OCI-LY7 (cell line): ENCODE measurements at regions not wholly inside any gene's neighbourhood (a gene's known extent, or its start where the extent isn't known, plus 50 kb on each side); places are given as distances from the start of the nearest gene placed in this dataset.

Experiments
- BruUV-seq: library from RNA; stranded (reverse); fragments of 400-500 nt; replicated peaks from 2 replicates; lab custom pipeline; 2021; lab: Mats Ljungman, UMichigan
- CTCF ChIA-PET: fragments of 300-600 bp; sonication (Branson Sonifier 250); formaldehyde crosslinking; loops from one replicate; lab custom pipeline; 2022; ENCODE audit warnings: antibody characterized with exemption; ENCODE audit not compliant: unreplicated experiment; lab: Charles Lee
- POLR2A ChIA-PET: fragments of 300-600 bp; sonication (Branson Sonifier 250); formaldehyde crosslinking; loops from one replicate; lab custom pipeline; 2022; ENCODE audit warnings: antibody characterized with exemption; lab: Charles Lee
- DNase-seq: peaks from one replicate; pipeline ENCODE4 v3.0.0-alpha.2; 2015; ENCODE audit warnings: low spot score
- H2AFZ ChIP-seq: fragments of 200-600 bp; sonication (generic), shearing (Covaris generic); 2 replicates; pipeline ENCODE4 v1.6.1; 2014; ENCODE audit warnings: mild to moderate bottlenecking, antibody characterized with exemption, low read length, moderate library complexity
- H3K27ac ChIP-seq: fragments of 200-600 bp; sonication (generic); 2 replicates; pipeline ENCODE4 v1.5.1; 2014; ENCODE audit warnings: mixed run types, low read depth, mild to moderate bottlenecking, moderate library complexity, low read length, inconsistent platforms; ENCODE audit not compliant: poor library complexity, severe bottlenecking
- H3K36me3 ChIP-seq: fragments of 200-600 bp; sonication (generic); 2 replicates; pipeline ENCODE4 v1.6.1; 2014; ENCODE audit warnings: mild to moderate bottlenecking, antibody characterized with exemption, low read length, moderate library complexity, mixed read lengths; ENCODE audit not compliant: insufficient read depth
- H3K4me1 ChIP-seq: fragments of 200-600 bp; sonication (generic); 2 replicates; pipeline ENCODE4 v1.5.1; 2014; ENCODE audit warnings: mild to moderate bottlenecking, low read length; ENCODE audit not compliant: insufficient read depth, poor library complexity, severe bottlenecking
- H3K4me2 ChIP-seq: fragments of 200-600 bp; sonication (generic); 2 replicates; pipeline ENCODE4 v1.6.1; 2014; ENCODE audit warnings: mild to moderate bottlenecking, low read length
- H3K4me3 ChIP-seq: fragments of 200-600 bp; sonication (generic); 2 replicates; pipeline ENCODE4 v1.5.1; 2014; ENCODE audit warnings: mild to moderate bottlenecking, low read depth, low read length; ENCODE audit not compliant: poor library complexity, severe bottlenecking
- H3K79me2 ChIP-seq: fragments of 200-600 bp; sonication (generic); 2 replicates; pipeline ENCODE4 v1.6.1; 2016; ENCODE audit warnings: low read depth, mild to moderate bottlenecking, low read length, moderate library complexity, mixed read lengths; ENCODE audit not compliant: insufficient read depth
- H3K9me2 ChIP-seq: fragments of 200-600 bp; sonication (generic); 2 replicates; pipeline ENCODE4 v1.6.1; 2016; ENCODE audit warnings: mild to moderate bottlenecking, low read length, mixed read lengths; ENCODE audit not compliant: insufficient read depth
- H3K9me3 ChIP-seq: fragments of 200-600 bp; sonication (generic); 2 replicates; pipeline ENCODE4 v1.6.1; 2014; ENCODE audit warnings: mild to moderate bottlenecking, mixed run types, low read length, mixed read lengths
- H4K20me1 ChIP-seq: fragments of 200-600 bp; sonication (generic); 2 replicates; pipeline ENCODE4 v1.6.1; 2014; ENCODE audit warnings: mild to moderate bottlenecking, antibody characterized with exemption, low read length, moderate library complexity, mixed read lengths; ENCODE audit not compliant: insufficient read depth
- EZH2phosphoT487 ChIP-seq: fragments of 200-600 bp; sonication (generic); IDR thresholded peaks from 2 replicates; pipeline ENCODE4 v1.6.1; 2018; ENCODE audit warnings: low read depth, borderline replicate concordance, mild to moderate bottlenecking, mixed run types, antibody characterized with exemption, low read length, moderate library complexity, mixed read lengths
- intact Hi-C: fragments of 100-400 bp; cut with micrococcal nuclease; formaldehyde crosslinking; loops from one replicate; pipeline ENCODE4 v1.10.0; 2022; ENCODE audit not compliant: unreplicated experiment
- TF ChIP-seq, protein P1 (sequence below): fragments of 200-600 bp; sonication (generic); conservative IDR thresholded peaks from 2 replicates; pipeline ENCODE4 v1.5.1; 2014; ENCODE audit warnings: mild to moderate bottlenecking, antibody characterized with exemption, low read length, moderate library complexity, mixed read lengths

DNA sequence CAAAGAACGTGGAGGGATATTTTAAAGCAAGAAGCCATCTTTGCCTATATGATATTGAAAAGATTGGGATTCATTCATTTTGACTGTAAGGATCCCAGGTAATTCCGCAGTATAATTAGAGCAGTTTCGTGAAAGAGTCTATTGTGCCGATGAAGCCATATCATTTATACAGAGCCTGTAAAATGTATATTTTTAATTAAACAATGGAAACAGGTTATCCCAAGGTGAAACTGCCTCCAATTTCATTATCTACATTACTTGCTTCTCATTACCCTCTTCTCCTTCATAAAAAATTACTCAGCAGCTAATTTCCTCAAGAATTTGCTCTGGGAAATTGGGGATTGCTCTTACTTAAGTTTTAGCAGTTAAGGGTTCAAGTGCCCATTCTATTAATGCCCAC lies 444.1 kb downstream of the SOCS6 start:
- H3K9me3 ChIP-seq = no peaks in the 10 kb centered on the region
- H3K27ac ChIP-seq = no peak overlapping the region
- H4K20me1 ChIP-seq = no peaks in the 10 kb centered on the region
- intact Hi-C loops = no loop called here
- no peak for DNase-seq
- H3K4me2 ChIP-seq = no peak overlapping the region
- no peaks in the 10 kb centered on the region for H3K4me1 ChIP-seq
- no peaks in the 10 kb centered on the region for H3K9me2 ChIP-seq
- TF ChIP-seq EZH2phosphoT487 = no peak
- TF ChIP-seq, protein P1, sequence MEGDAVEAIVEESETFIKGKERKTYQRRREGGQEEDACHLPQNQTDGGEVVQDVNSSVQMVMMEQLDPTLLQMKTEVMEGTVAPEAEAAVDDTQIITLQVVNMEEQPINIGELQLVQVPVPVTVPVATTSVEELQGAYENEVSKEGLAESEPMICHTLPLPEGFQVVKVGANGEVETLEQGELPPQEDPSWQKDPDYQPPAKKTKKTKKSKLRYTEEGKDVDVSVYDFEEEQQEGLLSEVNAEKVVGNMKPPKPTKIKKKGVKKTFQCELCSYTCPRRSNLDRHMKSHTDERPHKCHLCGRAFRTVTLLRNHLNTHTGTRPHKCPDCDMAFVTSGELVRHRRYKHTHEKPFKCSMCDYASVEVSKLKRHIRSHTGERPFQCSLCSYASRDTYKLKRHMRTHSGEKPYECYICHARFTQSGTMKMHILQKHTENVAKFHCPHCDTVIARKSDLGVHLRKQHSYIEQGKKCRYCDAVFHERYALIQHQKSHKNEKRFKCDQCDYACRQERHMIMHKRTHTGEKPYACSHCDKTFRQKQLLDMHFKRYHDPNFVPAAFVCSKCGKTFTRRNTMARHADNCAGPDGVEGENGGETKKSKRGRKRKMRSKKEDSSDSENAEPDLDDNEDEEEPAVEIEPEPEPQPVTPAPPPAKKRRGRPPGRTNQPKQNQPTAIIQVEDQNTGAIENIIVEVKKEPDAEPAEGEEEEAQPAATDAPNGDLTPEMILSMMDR = no peak
- CTCF ChIA-PET = no interaction called here
- no peak overlapping the region for H3K4me3 ChIP-seq
- no peak overlapping the region for H2AFZ ChIP-seq
- BruUV-seq = no TSS peak
- POLR2A ChIA-PET = no interaction called here
- H3K79me2 ChIP-seq = no peaks in the 10 kb centered on the region
- no peaks in the 10 kb centered on the region for H3K36me3 ChIP-seq

DNA sequence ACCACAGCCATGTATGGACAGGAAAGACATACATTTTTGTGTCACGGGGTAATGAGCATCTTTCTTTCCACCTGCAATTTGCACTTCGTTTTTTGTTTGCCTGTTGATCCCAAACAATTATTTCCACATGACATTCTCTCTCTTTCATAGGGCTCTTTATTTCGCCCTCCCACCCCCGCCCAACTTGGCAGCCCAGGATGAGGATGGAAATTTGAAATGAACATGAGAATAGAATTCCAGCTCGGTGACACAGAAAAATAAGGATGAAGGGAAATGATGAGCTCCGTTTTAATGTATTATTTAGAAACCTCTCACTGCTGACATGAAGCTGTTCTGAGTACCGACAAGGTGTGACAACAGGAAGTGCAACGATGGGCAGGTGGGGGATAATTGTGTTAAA lies 443.3 kb downstream of the SOCS6 start:
- no peak overlapping the region for H3K4me3 ChIP-seq
- TF ChIP-seq, protein P1 = no peak
- TF ChIP-seq EZH2phosphoT487 = no peak
- no peaks in the 10 kb centered on the region for H3K36me3 ChIP-seq
- H3K27ac ChIP-seq = no peak overlapping the region
- intact Hi-C loops = no loop called here
- H3K9me2 ChIP-seq = no peaks in the 10 kb centered on the region
- no peak for DNase-seq
- no peaks in the 10 kb centered on the region for H4K20me1 ChIP-seq
- H3K4me1 ChIP-seq = no peaks in the 10 kb centered on the region
- ChIA-PET CTCF (no interaction called here), POLR2A (interaction anchor here (0.7 kb wide), 1 partner anchor 175 kb away, joined by 3 read pairs; no protein-coding TSS in a partner anchor)
- no peak overlapping the region for H3K4me2 ChIP-seq
- no TSS peak for BruUV-seq
- no peaks in the 10 kb centered on the region for H3K79me2 ChIP-seq
- H2AFZ ChIP-seq = no peak overlapping the region
- H3K9me3 ChIP-seq = no peaks in the 10 kb centered on the region

DNA sequence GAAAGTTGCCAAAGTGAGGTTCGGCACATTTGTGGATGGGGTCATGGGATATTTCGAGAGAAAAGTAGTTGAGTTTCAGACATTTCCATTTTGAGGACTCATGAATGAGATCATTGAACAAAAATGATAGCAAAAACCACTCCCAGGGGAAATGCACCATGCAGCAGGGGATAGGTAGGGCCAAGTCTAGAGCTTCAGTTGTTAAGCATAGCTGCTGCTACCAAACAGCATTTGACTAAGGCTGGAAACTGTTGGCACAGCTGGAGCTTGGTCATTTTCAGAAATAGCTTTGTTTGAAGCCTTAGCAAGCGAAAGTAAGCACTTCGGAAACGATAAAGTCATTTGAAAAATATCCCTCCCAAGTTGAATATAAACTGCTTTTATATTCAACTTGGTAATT lies 431.8 kb downstream of the SOCS6 start:
- POLR2A ChIA-PET = interaction anchor here (0.6 to 0.7 kb wide), 2 partner anchors 30 to 69 kb away, joined by 4 read pairs; no protein-coding TSS in a partner anchor
- TF ChIP-seq, protein P1 = no peak
- no peak for TF ChIP-seq EZH2phosphoT487
- H3K36me3 ChIP-seq = no peaks in the 10 kb centered on the region
- BruUV-seq = no TSS peak
- H3K79me2 ChIP-seq = no peaks in the 10 kb centered on the region
- no peaks in the 10 kb centered on the region for H3K9me2 ChIP-seq
- intact Hi-C loops = no loop called here
- CTCF ChIA-PET = no interaction called here
- no peak overlapping the region for H3K4me3 ChIP-seq
- no peak overlapping the region for H3K27ac ChIP-seq
- no peaks in the 10 kb centered on the region for H3K4me1 ChIP-seq
- no peaks in the 10 kb centered on the region for H3K9me3 ChIP-seq
- H2AFZ ChIP-seq = no peak overlapping the region
- H4K20me1 ChIP-seq = no peaks in the 10 kb centered on the region
- DNase-seq = no peak
- no peak overlapping the region for H3K4me2 ChIP-seq
